Brain pericyte (primary cell): ENCODE measurements at regions not wholly inside any gene's neighbourhood (a gene's known extent, or its start where the extent isn't known, plus 50 kb on each side); places are given as distances from the start of the nearest gene placed in this dataset.
"Not testable (repeated sequence)": the region's sequence is repeated elsewhere in the genome, so short reads cannot be mapped to it uniquely, and the experiment has no call there.

Experiments used
- DNase-seq: peaks from one replicate; pipeline ENCODE4 v3.0.0-alpha.2; 2012; ENCODE audit warnings: low read depth, low spot score

DNA sequence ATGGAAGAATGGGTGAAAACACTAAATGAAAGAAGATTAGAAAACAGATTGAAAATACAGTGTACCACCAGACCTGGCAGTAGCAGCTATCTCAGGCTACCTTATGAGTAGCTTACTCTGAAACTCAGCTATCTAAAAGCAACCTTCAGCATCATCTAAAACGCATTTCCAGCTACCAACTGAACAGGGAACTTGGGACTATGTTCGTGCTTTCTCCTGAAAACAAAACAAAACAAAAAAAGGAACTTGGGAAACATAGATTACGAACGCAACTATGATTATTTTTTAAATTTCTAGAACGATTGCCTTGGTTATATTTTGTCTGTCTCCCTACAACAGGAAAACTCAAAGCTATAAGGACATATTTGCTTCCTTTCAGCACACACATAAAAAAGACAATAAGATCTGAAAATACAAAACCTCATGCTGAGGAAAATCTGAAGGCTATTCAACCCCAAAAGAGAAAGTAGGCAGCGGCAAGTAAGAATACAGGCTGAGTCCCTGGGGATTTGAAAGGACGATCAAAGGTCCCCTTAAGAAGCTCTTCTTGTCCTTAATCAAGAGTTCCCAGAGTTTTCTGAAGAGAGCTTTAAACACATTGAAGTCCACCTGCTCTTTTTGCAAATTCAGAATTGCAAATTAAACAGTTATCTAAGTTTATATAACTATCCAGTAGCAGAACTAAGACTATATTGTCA lies 53.4 kb downstream of the OR2K2 start:
- no peak for DNase-seq

GRCh38 chr9:111274737-111275136 lies 55.3 kb downstream of the OR2K2 start:
- DNase-seq: no peak

DNA sequence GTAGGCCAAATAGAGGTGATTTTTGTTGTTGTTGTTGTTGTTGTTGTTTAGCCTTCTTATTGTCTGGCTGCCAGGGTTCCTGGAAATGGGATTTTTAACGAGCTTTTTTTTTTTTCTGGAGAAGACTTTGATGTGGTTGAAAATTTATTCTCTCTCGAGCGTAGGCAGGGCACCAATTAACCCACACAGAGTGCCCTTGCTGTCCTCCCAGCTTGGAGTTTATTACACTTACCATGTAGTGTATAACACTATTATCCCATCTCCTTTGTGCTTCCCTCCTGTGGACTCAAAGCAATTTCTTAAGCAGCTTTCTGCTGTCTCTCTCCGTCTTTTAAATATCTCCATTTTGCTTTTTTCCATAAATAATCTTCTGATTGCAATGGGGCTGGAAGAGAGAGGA lies 57.4 kb downstream of the OR2K2 start:
- DNase-seq: no peak

GRCh38 chr9:111271481-111272080 lies 58.4 kb downstream of the OR2K2 start:
- no peak for DNase-seq

- DNase-seq: no peak
These were observed 59.0 kb downstream of the OR2K2 start for GRCh38 chr9:111271047-111271446.

- DNase-seq: not testable (repeated sequence)
These were observed 64.0 kb downstream of the OR2K2 start for GRCh38 chr9:111266024-111266423.

DNA sequence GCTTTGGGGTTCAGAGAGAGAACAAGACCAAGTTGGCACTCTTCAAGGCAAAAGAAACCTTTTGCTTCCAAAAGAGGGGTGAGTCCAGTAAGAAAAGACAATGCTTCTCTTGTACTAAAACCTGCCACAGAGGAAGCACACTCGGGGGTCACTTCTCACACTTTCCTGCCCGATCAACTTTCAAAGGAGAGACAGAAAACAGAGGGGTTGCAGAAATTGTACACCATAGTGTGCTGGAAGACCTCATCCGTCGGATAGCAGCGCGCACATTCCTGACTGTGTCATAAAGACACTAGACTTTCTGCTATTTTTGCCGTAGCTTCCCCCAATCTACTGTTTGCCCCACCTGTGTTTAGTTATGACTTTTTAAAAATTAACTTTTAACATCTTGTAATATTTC lies 66.9 kb downstream of the OR2K2 start:
- no peak for DNase-seq

DNA sequence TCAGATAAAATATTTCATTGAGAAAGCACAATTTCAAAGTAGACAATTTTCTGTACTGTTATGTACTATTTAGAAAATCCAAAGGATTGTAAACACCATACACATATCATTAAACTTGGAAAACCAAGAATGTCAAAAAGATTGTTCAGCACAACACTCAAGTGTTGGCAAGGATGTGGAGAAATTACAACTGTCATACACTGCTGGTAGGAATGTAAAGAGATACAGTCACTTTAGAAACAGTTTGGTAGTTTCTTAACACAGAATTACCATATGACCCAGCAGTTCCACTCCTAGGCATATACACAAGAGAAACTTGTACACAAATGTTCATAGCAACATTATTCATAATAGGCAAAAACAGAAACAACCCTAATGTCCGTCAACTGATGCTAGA lies 71.2 kb downstream of the OR2K2 start:
- DNase-seq: no peak

- no peak for DNase-seq
These were observed 71.7 kb downstream of the OR2K2 start for GRCh38 chr9:111258209-111258874.

DNA sequence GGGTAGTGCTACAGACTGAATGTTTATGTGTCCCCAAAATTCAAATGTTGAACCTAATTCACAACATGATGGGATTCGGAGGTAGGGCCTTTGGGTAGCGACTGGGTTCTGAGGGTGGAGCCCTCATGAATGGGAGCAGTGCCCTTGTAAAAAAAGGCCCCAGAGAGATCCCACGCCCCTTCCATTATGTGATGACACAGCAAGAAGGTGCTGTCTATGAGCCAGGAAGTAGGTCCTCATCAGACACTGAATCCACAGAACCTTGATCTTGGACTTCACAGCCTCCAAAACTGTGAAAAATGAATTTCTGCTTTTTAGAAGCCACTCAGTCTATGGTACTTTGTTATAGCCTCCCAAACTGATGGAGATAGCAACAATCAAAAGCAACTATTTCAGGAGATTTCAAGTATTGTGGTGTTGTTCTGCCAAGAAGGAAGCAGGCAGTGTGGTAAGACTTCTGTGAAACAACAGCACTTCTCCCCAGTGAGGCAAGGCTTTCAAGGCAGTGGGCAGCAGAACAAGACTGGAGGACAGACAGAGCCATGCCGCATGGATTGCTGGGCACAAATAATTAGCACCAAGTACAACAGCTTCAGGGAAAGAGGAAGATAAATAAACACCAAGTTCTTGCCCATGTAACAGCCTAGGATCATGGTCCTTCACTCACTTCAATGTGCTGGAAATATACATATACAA lies 76.1 kb downstream of the OR2K2 start:
- DNase-seq: no peak

GRCh38 chr9:111250875-111251842 lies 78.9 kb downstream of the OR2K2 start:
- DNase-seq: no peak

DNA sequence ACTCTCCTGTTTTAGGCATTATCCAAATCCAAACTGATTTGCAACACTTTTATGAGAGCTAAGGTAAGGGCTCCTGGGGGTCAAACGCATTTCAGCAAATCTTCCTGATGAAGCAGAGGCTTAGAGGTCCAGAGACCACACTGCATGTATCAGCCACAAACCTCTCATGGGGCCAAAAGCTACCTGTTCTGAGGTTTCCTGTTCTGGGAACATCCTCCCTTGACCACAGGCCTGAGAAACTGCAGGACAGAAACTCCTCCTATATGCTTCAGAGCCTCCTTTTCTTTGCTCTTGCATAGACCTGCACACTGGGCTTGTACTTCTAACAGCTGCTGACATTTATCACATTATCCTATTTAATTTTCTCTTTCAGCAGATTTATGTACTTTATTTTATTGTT lies 92.6 kb downstream of the OR2K2 start:
- no peak for DNase-seq

GRCh38 chr9:111236332-111236731 lies 93.7 kb downstream of the OR2K2 start:
- no peak for DNase-seq

GRCh38 chr9:111233963-111234362 lies 96.1 kb downstream of the OR2K2 start:
- no peak for DNase-seq

DNA sequence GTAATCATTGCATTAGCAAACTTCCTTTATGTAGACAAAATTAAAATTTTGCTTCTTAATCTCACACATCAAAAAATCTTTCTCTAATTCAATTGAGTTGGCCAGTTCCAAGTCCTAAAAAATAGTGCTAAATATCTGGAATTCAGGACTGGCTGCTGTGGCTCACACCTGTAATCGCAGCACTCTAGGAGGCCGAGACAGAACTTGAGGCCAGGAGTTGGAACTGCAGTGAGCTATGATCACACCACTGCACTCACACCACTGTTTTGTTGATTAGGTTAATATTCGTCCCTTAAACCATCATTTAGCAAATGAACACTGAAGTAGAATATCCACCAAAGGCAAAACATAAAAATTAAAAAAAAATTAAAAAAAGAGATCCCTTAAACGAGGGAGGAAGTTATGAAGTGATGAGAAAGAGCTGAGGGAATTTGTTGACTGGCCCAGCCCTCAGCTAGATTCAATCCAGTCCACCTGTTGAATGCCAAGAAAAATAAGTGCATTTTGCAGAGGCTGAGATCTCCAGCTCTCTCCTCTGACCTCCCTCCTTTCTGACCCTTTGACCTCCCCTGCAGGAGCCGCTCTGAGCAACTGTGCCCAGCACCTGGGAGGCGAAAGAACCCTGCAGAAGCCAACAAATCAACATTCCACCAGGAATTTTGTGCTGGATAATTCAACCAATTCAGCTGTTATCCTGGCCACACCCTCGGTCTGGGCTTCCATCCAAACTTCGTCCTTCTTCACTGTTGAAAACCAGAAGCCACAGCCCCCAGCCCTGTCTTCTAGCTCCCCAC lies 96.8 kb downstream of the OR2K2 start:
- no peak for DNase-seq

DNA sequence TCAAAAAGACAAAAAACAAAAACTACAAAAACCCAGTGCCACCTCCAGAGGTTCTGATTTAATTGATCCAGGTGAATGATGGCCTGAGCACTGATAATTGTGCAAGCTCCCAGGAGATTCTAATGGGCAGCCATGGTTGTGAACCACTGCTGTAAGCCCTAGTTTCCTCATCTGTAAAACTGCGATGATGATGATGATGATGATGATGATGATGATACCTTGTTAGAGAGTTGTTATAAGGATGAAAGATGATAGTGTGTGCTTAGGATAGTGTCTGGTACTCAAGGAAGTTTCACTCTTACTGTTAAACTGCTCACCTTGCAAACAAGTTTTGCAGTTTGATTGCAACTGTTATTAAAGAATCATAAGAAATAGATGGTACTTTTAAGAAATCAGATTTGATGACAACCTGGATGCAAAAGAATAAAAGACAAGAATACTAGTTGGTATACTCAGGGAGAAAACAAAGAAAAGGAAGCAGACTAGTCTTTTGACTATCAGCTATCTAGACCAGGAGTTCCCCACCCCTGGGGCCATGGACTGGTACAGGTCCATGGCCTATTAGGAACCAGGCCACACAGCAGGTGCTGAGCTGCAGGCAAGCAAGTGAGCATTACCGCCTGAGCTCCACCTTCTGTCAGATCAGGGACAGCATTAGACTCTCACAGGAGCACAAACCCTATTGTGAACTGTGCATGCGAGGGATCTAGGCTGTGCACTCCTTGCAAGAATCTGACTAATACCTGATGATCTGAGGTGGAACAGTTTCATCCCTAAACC lies 98.0 kb downstream of the OR2K2 start:
- no peak for DNase-seq

GRCh38 chr9:111222757-111223156 lies 107.3 kb downstream of the OR2K2 start:
- no peak for DNase-seq

- no peak for DNase-seq
These were observed 117.2 kb downstream of the OR2K2 start for GRCh38 chr9:111212874-111213273.

- no peak for DNase-seq
These were observed 131.1 kb downstream of the OR2K2 start for GRCh38 chr9:111198936-111199335.

DNA sequence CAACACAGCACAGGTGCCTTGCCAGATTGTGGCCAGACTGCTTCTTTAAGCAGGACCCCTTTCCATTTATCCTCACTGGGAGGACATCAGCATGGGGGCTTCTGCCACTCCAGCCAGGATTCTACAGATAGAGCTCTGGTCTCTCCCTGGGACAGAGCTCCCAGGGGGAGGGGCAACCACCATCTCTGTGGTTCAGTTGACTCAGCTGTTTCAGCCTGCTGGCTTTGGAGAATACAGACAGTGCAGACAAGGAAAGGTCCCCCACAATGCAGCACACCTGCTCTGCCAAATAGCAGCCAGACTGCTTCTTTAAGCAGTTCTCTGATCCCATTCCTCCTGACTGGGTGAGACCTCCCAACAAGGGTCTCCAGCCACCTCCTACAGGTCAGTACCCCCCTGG lies 132.8 kb downstream of the OR2K2 start:
- DNase-seq: no peak
